WTC11 (cell line): ENCODE measurements at regions not wholly inside any gene's neighbourhood (a gene's known extent, or its start where the extent isn't known, plus 50 kb on each side); places are given as distances from the start of the nearest gene placed in this dataset.

Experiments used
- ESRRA ChIP-seq: sonication (generic); formaldehyde crosslinking; IDR thresholded peaks from 2 replicates; pipeline ENCODE4 v1.8.1; 2022; ENCODE audit warnings: mild to moderate bottlenecking, missing genetic modification reagents, borderline replicate concordance
- TF ChIP-seq, protein P1 (sequence below): fragments of 200-600 bp; IDR thresholded peaks from 2 replicates; pipeline ENCODE4 v1.8.0; 2022; ENCODE audit warnings: antibody characterized with exemption
- TF ChIP-seq, protein P2 (sequence below): fragments of 250-450 bp; sonication (Bioruptor Pico); IDR thresholded peaks from 2 replicates; pipeline ENCODE4 v1.9.0; 2021; ENCODE audit warnings: moderate library complexity, mild to moderate bottlenecking, inconsistent platforms, borderline replicate concordance
- TF ChIP-seq, protein P3 (sequence below): sonication (generic); formaldehyde crosslinking; IDR thresholded peaks from 2 replicates; pipeline ENCODE4 v1.8.0; 2022; ENCODE audit warnings: missing genetic modification reagents

DNA sequence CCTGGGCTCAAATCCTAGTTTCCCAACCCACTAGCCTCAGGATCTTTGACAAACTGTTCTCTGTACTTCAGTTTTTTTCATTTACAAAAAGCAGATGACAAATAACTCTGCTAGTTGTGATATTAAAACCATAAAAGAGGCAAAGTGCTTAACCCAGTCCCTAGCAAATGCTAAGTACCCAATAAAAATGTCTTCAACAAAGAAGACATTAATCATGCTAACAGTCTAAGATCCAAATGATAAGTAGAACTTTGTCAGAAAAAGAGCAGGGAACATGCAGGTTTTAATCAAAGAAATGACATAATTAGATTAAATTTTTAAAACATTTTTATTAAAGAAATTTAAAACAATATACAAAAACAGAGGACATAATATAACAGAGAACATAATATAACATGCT, 203.0 kb upstream of the ADRA1B start:
- TF ChIP-seq, protein P1, sequence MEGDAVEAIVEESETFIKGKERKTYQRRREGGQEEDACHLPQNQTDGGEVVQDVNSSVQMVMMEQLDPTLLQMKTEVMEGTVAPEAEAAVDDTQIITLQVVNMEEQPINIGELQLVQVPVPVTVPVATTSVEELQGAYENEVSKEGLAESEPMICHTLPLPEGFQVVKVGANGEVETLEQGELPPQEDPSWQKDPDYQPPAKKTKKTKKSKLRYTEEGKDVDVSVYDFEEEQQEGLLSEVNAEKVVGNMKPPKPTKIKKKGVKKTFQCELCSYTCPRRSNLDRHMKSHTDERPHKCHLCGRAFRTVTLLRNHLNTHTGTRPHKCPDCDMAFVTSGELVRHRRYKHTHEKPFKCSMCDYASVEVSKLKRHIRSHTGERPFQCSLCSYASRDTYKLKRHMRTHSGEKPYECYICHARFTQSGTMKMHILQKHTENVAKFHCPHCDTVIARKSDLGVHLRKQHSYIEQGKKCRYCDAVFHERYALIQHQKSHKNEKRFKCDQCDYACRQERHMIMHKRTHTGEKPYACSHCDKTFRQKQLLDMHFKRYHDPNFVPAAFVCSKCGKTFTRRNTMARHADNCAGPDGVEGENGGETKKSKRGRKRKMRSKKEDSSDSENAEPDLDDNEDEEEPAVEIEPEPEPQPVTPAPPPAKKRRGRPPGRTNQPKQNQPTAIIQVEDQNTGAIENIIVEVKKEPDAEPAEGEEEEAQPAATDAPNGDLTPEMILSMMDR: no peak
- TF ChIP-seq, protein P2, sequence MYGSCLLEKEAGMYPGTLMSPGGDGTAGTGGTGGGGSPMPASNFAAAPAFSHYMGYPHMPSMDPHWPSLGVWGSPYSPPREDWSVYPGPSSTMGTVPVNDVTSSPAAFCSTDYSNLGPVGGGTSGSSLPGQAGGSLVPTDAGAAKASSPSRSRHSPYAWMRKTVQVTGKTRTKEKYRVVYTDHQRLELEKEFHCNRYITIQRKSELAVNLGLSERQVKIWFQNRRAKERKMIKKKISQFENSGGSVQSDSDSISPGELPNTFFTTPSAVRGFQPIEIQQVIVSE: no peak
- TF ChIP-seq, protein P3, sequence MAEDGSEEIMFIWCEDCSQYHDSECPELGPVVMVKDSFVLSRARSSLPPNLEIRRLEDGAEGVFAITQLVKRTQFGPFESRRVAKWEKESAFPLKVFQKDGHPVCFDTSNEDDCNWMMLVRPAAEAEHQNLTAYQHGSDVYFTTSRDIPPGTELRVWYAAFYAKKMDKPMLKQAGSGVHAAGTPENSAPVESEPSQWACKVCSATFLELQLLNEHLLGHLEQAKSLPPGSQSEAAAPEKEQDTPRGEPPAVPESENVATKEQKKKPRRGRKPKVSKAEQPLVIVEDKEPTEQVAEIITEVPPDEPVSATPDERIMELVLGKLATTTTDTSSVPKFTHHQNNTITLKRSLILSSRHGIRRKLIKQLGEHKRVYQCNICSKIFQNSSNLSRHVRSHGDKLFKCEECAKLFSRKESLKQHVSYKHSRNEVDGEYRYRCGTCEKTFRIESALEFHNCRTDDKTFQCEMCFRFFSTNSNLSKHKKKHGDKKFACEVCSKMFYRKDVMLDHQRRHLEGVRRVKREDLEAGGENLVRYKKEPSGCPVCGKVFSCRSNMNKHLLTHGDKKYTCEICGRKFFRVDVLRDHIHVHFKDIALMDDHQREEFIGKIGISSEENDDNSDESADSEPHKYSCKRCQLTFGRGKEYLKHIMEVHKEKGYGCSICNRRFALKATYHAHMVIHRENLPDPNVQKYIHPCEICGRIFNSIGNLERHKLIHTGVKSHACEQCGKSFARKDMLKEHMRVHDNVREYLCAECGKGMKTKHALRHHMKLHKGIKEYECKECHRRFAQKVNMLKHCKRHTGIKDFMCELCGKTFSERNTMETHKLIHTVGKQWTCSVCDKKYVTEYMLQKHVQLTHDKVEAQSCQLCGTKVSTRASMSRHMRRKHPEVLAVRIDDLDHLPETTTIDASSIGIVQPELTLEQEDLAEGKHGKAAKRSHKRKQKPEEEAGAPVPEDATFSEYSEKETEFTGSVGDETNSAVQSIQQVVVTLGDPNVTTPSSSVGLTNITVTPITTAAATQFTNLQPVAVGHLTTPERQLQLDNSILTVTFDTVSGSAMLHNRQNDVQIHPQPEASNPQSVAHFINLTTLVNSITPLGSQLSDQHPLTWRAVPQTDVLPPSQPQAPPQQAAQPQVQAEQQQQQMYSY (CRISPR knock-in tag): no peak
- TF ChIP-seq ESRRA: no peak
